Effector memory CD4-positive, alpha-beta T cell (primary cell): ENCODE measurements at regions not wholly inside any gene's neighbourhood (a gene's known extent, or its start where the extent isn't known, plus 50 kb on each side); places are given as distances from the start of the nearest gene placed in this dataset.

Experiments
- DNase-seq, 3 donors: peaks; one replicate each; pipeline ENCODE4 v3.0.0-alpha.2; 2020
- H3K27ac ChIP-seq: 2 replicates; pipeline ENCODE4 v1.7.0; 2013; ENCODE audit warnings: mild to moderate bottlenecking, low read length, moderate library complexity; ENCODE audit not compliant: insufficient read depth, poor library complexity, severe bottlenecking
- H3K27me3 ChIP-seq: replicated peaks from 2 replicates; pipeline ENCODE4 v1.7.0; 2013; ENCODE audit warnings: mild to moderate bottlenecking, low read length; ENCODE audit not compliant: insufficient read depth, control insufficient read depth, poor library complexity, severe bottlenecking
- H3K36me3 ChIP-seq: 2 replicates; pipeline ENCODE4 v1.7.0; 2013; ENCODE audit warnings: mild to moderate bottlenecking, low read length, moderate library complexity; ENCODE audit not compliant: control insufficient read depth, insufficient read depth
- H3K4me1 ChIP-seq: 2 replicates; pipeline ENCODE4 v1.7.0; 2013; ENCODE audit warnings: low read length, mild to moderate bottlenecking; ENCODE audit not compliant: control insufficient read depth, insufficient read depth, poor library complexity, severe bottlenecking
- H3K4me3 ChIP-seq: 2 replicates; pipeline ENCODE4 v1.7.0; 2013; ENCODE audit warnings: low read length, low read depth, mild to moderate bottlenecking; ENCODE audit not compliant: insufficient read depth, poor library complexity, severe bottlenecking
- H3K9me3 ChIP-seq: 2 replicates; pipeline ENCODE4 v1.7.0; 2013; ENCODE audit warnings: mild to moderate bottlenecking, low read length, moderate library complexity; ENCODE audit not compliant: control insufficient read depth

- Histone ChIP-seq H3K27ac (no peak overlapping the region), H3K4me1 (no peaks in the 10 kb centered on the region), H3K4me3 (no peak overlapping the region), H3K9me3 (no peaks in the 10 kb centered on the region), H3K27me3 (no peaks in the 10 kb centered on the region), H3K36me3 (no peaks in the 10 kb centered on the region)
- DNase-seq, result no peak
Measured at GRCh38 chr9:87138128-87139040, 191.1 kb upstream of the GAS1 start.

- no peak overlapping the region for H3K27ac ChIP-seq
- H3K9me3 ChIP-seq, result no peaks in the 10 kb centered on the region
- no peak overlapping the region for H3K4me3 ChIP-seq
- H3K36me3 ChIP-seq, result no peaks in the 10 kb centered on the region
- H3K27me3 ChIP-seq, result no peaks in the 10 kb centered on the region
- no peak for DNase-seq
- H3K4me1 ChIP-seq, result no peaks in the 10 kb centered on the region
Measured at GRCh38 chr9:87139099-87139730, 191.9 kb upstream of the GAS1 start.

GRCh38 chr9:87140142-87140541, 192.8 kb upstream of the GAS1 start:
- Histone ChIP-seq H3K27me3 (no peaks in the 10 kb centered on the region), H3K36me3 (no peaks in the 10 kb centered on the region), H3K27ac (no peak overlapping the region), H3K4me1 (no peaks in the 10 kb centered on the region), H3K9me3 (no peaks in the 10 kb centered on the region), H3K4me3 (no peak overlapping the region)
- DNase-seq, result no peak

- H3K4me3 ChIP-seq, result no peak overlapping the region
- no peaks in the 10 kb centered on the region for H3K36me3 ChIP-seq
- no peaks in the 10 kb centered on the region for H3K4me1 ChIP-seq
- DNase-seq, result no peak
- no peaks in the 10 kb centered on the region for H3K27me3 ChIP-seq
- no peaks in the 10 kb centered on the region for H3K9me3 ChIP-seq
- H3K27ac ChIP-seq, result no peak overlapping the region
Measured at GRCh38 chr9:87140605-87141109, 193.4 kb upstream of the GAS1 start.

- Histone ChIP-seq H3K9me3 (no peaks in the 10 kb centered on the region), H3K36me3 (no peaks in the 10 kb centered on the region), H3K4me3 (no peak overlapping the region), H3K4me1 (no peaks in the 10 kb centered on the region), H3K27me3 (no peaks in the 10 kb centered on the region), H3K27ac (no peak overlapping the region)
- no peak for DNase-seq
Measured at GRCh38 chr9:87141124-87141523, 193.8 kb upstream of the GAS1 start.

- no peaks in the 10 kb centered on the region for H3K9me3 ChIP-seq
- H3K27me3 ChIP-seq, result no peaks in the 10 kb centered on the region
- no peaks in the 10 kb centered on the region for H3K36me3 ChIP-seq
- no peak for DNase-seq
- no peak overlapping the region for H3K4me3 ChIP-seq
- H3K27ac ChIP-seq, result no peak overlapping the region
- H3K4me1 ChIP-seq, result no peaks in the 10 kb centered on the region
Measured at GRCh38 chr9:87146933-87147332, 199.6 kb upstream of the GAS1 start.

GRCh38 chr9:87147839-87148238, 200.5 kb upstream of the GAS1 start:
- Histone ChIP-seq H3K27me3 (no peaks in the 10 kb centered on the region), H3K27ac (no peak overlapping the region), H3K9me3 (no peaks in the 10 kb centered on the region), H3K4me3 (no peak overlapping the region), H3K4me1 (no peaks in the 10 kb centered on the region), H3K36me3 (no peaks in the 10 kb centered on the region)
- DNase-seq, result no peak

- Histone ChIP-seq H3K27me3 (no peaks in the 10 kb centered on the region), H3K36me3 (no peaks in the 10 kb centered on the region), H3K4me1 (no peaks in the 10 kb centered on the region), H3K4me3 (no peak overlapping the region), H3K27ac (no peak overlapping the region), H3K9me3 (no peaks in the 10 kb centered on the region)
- no peak for DNase-seq
Measured at GRCh38 chr9:87148331-87149104, 201.2 kb upstream of the GAS1 start.

- Histone ChIP-seq H3K4me1 (no peaks in the 10 kb centered on the region), H3K27me3 (no peaks in the 10 kb centered on the region), H3K4me3 (no peak overlapping the region), H3K27ac (no peak overlapping the region), H3K36me3 (no peaks in the 10 kb centered on the region), H3K9me3 (no peaks in the 10 kb centered on the region)
- DNase-seq, result no peak
Measured at GRCh38 chr9:87149799-87150198, 202.5 kb upstream of the GAS1 start.
